ENCODE measurements at regions not wholly inside any gene's neighbourhood (a gene's known extent, or its start where the extent isn't known, plus 50 kb on each side); places are given as distances from the start of the nearest gene placed in this dataset.
"Not testable (repeated sequence)": the region's sequence is repeated elsewhere in the genome, so short reads cannot be mapped to it uniquely, and the experiment has no call there.

DNA sequence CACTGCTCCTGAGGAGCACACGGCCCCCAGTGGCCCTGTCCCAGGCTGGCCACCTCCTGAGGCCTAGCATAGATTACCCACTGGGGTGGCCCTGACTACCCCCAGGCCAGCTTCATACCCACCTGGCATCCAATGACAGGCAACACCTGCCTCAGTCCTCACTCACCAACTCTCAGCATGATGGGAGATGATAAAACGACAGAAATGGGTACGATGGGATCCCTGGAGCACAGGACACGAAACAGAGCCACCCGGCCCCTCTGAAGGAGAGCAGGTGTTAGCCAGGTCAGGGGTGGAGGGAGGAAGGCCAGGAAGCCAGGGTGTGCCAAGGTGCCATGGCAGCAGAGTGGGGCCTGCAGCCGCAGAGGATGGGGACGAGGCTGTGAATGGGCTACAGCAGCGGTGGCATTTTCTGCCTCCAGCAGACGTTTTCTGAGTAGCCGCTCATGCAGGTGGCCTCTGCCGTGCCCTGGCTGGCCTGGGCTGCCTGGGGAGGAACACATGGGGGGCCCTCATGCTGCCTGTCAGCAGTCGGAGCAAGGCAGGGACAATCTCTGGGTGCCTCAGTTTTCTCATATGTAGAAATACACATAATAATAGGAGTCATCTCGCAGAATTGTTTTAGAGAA lies 50.2 kb upstream of the FGF3 start:
- in situ Hi-C loops (cut with HindIII; ENCODE audit: low sequenced_read_pairs): no loop called here

DNA sequence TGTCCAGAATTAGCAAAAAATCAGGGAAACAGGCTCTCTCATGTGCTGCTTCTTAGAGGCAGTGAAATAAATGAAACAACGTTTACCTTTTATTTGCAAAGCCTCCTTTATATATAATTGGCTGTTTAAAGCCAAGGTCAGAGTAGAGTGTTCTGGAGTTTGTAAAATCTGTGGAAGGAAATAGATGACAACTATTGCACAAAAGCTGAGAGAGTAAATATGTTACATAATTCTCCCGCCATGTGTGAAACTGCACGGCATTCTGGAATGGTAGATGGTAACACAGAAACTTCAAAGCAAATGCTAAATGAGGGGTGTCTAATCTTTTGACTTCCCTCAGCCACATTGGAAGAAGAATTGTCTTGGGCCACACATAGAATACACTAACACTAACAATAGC lies 51.5 kb upstream of the FGF3 start:
- in situ Hi-C loops (cut with HindIII; ENCODE audit: low sequenced_read_pairs): loop anchor here (5.0 kb wide), 2 partner anchors 52 to 83 kb away; no protein-coding TSS in a partner anchor

DNA sequence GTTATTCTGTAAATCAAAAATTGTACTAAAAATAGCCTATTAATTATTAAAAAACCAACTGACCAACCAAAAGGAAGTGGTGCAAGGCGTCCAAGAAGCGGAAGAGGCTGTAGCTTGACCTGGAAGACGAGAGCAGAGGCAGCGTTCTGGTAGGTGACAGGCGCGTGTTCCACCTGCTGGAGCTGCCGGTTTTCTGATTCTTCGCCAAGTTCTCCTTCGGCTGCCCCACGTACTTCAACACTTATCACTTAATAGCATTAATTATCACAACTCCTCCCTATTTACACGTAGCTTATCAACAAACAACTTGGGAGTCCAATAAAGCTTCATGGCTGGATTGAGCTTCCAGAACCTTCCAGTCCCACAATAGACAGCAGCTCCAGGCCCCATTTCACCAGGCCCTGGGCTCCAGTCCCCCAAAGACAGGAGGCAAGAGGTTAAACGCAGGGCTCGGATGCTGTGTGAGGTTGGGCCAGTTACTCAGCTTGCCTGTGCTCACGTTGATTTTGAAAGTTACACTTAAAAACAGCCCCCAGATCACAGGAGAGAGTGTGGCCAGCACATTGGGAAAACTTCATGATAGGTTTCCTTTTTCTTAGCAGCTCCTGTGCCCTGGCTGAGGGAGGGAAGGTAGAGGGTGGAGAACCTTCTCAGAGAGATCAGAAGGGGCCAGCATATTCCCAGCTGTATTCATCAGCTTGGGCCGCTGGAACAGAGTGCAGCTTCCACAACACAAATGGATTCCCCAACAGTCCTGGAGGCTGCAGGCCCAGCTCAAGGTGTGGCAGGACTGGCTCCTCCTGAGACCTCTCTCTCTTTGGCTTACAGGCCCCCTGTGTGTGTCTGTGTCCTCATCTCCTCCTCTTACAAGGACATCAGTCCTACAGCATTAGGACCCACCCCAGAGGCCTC lies 54.2 kb upstream of the FGF3 start:
- in situ Hi-C loops (cut with HindIII; ENCODE audit: low sequenced_read_pairs): loop anchor here (5.0 kb wide), 2 partner anchors 49 to 86 kb away; no protein-coding TSS in a partner anchor

DNA sequence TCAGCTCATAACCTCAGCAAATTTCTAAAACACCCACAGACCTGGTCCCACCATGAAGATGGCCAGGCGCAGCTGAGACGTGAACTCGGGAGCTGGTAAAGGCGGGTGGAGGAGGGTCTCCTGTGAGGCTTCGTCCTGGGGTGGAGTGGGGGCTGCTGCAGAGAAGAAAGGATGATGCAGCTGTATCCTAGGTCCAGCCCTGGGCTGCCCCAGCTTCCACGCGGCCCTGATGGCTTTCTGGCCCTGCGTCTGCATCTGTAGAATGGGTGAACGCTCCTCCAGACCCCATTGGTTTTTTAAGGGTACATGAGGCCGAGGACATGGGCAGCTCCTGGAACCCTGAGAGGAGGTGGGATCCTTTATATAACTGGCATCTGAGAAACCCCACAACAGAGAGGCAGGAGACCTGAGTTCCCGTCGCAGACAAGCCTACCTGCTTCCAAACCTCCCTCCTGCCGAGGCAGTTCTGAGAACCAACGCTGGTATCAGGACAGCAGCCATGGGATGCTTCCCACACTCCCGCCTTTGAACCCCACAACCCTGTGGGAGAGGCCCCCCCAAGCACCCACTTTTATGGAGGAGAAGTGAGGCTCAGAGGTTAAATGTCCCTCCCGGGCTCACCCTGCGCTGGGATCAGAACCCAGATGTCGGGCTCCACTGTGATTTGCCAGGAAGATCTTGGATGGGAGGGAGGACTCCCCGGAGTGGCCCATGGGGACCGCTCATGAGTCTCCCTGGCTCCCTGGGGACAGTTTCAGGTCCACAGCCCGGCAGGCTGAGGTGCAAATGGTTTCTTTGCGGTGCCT lies 55.2 kb upstream of the FGF3 start:
- in situ Hi-C loops (cut with HindIII; ENCODE audit: low sequenced_read_pairs): loop anchor here (5.0 kb wide), 2 partner anchors 48 to 87 kb away; no protein-coding TSS in a partner anchor

DNA sequence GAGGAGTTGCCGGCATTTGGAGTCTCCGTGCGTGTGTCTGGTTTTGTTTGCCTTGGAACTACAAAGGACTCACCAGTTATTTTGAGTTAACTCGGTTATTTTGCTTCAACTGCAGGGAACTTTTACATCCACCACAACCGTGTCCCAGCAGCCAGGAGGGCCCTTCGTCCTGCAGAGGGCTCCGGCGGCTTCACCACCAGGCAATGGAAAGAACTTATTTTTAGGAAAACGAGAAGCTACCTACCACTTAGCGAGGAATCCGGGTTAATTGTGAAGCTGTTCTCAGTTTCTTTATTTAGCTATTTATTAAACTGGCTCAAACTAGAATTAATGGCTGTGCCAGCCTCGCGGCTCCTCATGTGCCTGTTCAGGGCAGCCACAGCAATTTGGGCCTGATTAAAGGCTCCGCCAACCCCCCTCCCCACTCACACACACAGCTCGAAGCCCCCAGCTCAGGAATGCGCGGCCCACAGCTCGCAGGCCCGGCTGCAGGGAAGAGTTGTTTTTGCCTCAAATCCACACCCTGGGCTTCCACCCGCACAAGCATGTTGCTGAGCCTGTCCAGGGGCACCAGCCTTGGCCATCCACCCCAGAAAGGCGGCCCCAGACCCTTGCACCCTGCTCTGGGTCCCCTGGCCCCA lies 55.9 kb upstream of the FGF3 start:
- in situ Hi-C loops (cut with HindIII; ENCODE audit: low sequenced_read_pairs): loop anchor here (5.0 kb wide), 2 partner anchors 47 to 88 kb away; no protein-coding TSS in a partner anchor

DNA sequence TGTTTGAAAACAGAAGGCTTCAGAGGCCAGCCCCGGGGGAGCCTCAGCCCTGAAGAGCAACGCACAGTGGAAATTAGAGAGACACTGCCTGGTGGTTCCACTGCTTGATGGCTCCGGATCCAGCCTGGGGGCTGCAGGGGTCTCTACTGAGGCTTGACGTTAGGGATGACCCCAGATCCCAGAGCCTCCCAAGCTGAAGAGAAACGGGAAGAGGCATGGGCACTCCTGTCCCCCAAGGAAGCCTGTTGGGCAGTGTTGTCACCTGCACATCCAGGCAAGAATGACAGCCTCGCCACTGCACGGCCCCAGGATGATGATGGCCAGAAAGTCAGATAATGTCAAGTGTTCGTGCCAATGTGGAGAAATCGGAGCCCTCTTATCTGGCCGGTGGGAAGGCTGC lies 56.8 kb upstream of the FGF3 start:
- in situ Hi-C loops (cut with HindIII; ENCODE audit: low sequenced_read_pairs): no loop called here

DNA sequence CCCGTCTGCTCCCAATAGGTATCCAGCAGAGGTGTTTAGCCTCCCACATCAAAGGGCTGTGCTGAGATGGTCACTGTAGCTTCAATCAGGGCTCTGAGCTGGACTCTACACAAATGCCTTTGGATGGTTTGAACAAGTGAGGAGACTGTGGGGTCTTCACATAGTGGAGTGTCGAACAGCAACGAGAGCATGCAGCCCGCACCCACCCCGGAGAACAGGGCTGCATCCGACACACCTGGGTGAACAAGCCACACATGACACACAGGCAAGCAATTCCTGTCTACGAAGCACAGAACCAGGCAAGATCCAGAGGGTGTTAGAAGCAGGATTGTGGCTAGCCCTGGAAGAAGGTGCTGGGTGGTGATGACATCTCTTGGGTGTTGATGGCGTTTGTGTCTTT lies 58.0 kb upstream of the FGF3 start:
- in situ Hi-C loops (cut with HindIII; ENCODE audit: low sequenced_read_pairs): no loop called here

DNA sequence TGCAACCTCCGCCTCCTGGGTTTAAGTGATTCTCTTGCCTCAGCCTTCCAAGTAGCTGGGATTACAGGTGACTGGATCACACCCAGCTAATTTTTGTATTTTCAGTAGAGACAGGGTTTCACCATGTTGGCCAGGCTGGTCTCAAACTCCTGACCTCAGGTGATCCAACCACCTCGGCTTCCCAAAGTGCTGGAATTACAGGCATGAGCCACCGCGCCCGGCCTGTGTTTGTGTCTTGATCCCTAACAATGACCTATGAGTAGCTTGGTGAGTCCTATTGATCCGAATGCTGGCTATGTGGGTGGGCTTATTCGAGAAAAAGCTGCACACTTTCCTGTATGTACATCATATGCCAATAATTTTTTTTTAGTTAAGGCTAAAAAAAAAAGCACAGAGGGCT lies 58.5 kb upstream of the FGF3 start:
- in situ Hi-C loops (cut with HindIII; ENCODE audit: low sequenced_read_pairs): not testable (repeated sequence)

DNA sequence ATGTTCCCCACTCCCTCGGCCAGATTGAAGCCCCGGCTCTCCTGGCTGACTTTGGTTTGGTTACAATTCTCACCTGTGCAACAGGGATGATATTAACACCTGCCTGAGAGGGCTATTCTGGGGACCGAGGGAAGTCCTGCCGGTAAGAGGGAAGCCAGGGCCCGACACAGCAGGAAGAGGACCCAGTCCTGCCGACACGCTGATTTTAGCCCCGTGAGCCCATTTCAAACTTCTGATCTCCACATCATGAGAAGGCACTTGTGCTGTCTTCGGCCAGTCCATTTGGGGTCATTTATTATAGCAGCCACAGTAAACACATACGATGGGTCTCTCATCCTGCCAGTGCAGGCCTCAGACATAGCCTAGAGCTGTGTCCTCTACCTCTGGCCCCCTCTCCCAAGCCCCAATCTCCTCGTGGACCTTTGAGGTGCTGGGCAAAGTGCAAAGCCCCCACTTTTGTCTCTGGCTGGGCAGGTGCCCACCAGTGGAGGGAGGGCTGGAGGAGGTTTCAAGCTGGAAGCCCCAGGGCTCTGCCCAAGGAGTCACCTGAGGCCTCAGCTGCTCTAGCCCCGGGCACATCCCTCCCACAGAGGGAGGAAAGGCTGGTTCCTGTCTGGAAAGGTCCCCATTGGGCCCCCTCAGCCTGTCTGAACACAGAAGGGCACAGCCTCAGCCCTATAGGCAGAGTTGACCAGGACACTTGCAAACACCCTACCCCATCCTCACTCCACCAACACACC lies 59.1 kb upstream of the FGF3 start:
- in situ Hi-C loops (cut with HindIII; ENCODE audit: low sequenced_read_pairs): no loop called here

DNA sequence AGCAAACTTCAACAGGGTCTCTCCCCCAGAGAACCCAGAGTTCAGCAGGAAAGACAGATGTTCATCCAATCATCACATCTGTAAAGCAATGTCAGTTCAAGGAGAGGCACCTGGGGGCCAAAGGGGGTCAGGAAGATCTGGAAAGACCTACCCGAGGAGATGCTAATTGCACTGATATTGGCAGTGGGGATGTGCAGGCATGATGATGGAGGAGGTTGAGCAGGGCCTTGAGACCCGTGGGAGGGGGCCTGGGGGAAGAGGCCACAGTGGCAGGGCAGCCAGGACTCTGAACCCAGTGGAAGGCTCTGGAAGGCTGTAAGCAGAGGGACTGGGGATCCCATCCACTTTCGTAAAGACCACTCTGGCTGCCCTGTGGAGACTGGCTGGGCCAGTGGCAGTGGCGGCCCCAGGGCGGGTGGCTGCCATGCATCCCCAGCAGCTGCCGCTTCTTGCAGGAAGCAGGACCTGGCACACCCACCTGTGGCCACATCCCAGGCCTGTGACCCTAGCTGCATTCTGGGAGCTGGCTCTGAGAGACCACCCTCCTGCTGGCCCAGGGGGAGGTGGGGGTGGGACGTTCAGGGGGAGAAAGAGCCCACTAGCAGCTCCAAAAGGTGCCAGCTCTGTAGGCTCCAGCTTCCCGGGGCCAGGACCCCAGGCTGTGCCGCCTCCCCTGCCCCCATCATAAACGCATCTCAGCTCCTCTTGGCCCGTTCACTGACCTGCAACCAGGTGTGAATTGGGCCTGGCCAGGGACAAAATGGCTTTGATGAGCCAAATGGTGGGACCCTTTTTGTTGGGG lies 59.9 kb upstream of the FGF3 start:
- in situ Hi-C loops (cut with HindIII; ENCODE audit: low sequenced_read_pairs): no loop called here

DNA sequence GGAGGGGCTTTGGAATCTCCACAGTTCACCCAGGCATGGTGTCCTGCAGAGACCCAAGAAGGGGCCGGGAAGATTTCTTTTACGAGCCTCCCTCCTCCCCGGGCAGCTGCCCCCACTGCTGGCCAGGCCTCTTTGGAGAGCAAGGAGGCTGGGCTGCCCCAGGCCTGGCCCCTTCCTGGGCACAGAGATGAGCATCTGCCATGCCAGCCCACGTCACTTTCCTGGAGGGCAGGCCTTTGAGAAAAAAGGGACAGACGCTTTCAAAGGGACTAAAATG lies 60.5 kb upstream of the FGF3 start:
- in situ Hi-C loops (cut with HindIII; ENCODE audit: low sequenced_read_pairs): no loop called here

DNA sequence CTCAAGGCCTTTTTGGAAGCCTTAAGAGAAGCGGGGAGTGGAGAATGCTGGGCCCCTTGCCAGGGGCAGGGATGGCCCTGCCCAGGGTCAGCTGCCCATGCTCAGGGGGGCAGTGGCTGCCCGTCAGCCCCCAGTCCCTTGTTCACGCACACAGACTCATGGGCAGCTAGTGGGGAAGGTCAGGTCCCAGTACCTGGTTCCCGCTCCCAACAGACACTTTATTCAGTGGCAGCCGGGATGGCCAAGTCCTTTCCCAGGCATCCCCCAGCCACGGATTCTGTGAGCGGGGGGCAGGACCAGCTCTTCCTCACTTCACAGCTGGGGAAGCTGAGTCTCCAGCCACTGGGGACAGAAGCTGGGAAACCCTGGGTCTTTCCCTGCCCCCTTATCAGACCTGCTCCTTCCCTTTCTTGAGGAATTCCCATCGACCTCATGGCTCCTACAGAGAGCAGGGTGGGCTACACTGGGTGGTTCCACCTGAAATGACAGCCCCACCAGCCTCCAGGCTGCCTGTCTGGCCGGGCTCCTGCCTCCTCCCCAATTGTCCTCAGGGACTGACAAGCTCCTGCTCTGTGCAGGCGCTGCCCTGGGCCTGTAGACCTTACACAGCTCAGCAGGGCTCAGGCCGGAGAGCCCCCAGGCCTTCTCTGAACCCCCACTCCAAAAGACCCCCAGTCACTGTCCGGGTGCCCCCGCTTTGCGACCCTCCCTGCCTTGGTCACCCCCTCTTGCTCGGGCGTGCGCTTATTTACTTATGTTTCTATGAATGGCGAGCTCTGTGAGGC lies 61.0 kb upstream of the FGF3 start:
- in situ Hi-C loops (cut with HindIII; ENCODE audit: low sequenced_read_pairs): no loop called here

DNA sequence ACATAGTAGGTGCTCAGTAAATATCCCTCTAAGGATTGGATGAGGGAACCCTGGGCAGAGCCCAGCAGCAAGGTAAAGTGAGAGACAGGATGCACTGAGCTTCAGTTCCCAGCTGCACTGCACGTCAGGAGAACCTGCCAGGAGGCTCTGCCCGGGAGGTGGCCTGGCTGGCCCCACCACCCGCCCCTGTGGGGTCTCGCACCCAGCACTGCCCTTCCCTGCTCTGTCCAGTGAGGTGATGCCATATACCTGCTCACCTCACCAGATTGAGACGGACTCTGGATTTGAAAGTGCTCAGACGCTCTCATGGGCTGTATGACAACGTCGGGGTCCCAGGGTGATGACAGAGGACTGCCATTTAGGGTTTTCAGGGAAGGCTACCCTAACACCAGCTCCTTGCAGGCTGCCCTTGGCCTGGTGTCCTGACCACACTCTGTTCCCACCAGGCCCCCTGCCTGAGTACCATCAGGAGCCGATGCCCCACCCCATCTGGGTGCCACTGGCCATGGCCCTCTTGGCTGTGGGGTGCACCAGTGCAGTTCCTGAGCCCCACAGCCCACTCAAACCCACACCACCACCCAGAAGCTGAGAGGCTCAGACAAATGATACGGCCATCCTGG lies 61.7 kb upstream of the FGF3 start:
- in situ Hi-C loops (cut with HindIII; ENCODE audit: low sequenced_read_pairs): no loop called here

DNA sequence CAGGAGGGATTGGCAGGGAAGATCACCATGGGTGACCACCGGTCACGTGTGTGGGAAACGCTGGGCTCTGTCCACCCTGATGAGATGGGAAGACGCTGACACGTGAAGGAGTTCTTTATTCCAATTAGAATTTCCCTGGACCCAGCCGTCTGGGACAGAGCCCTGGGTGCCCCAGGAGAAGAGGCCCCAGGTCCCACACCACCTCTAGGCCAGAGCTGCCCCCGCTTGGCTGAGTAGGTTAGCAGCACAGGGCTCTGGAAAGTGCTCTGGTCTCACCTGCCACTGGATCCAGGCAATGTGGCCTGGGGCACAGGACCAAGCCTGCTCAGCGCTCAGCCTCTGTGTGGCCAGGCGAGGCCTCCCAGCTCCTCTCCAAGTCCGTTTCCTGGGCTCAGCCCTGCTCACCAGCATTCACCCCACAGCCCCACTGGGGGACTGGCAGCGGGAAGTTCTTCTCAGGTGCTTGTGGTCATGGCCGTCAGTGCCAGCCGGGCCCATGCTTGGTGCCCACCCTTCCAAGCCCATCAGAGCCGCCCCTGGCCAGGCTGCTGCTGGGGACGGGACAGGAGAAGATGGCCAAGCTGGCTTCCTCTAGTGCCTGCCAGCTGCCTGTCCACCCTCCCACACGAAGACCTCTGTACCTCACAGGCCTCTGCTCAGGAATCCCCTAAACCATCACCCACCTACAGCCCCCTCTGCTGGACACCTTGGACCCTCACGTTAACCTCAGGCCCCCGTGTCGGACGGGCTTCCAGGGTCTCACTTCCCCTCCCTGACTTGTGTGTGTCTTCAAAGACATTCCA lies 62.5 kb upstream of the FGF3 start:
- in situ Hi-C loops (cut with HindIII; ENCODE audit: low sequenced_read_pairs): no loop called here

DNA sequence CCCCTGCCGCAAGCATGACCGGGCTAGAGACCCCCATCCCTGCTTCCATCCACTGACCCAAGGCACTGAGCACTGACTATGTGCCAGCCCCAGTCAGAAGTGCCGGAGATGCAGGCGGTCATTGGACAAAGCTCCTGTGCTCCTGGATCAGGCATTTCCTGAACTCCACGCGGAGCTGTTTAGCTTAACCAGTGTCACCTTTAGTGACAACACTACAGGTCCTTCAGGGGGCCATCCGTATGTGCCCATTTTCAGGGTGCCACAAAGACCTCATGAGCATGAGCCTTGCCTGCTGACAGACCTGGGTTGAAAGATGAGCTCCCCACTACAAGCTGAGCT lies 63.0 kb upstream of the FGF3 start:
- in situ Hi-C loops (cut with HindIII; ENCODE audit: low sequenced_read_pairs): no loop called here

DNA sequence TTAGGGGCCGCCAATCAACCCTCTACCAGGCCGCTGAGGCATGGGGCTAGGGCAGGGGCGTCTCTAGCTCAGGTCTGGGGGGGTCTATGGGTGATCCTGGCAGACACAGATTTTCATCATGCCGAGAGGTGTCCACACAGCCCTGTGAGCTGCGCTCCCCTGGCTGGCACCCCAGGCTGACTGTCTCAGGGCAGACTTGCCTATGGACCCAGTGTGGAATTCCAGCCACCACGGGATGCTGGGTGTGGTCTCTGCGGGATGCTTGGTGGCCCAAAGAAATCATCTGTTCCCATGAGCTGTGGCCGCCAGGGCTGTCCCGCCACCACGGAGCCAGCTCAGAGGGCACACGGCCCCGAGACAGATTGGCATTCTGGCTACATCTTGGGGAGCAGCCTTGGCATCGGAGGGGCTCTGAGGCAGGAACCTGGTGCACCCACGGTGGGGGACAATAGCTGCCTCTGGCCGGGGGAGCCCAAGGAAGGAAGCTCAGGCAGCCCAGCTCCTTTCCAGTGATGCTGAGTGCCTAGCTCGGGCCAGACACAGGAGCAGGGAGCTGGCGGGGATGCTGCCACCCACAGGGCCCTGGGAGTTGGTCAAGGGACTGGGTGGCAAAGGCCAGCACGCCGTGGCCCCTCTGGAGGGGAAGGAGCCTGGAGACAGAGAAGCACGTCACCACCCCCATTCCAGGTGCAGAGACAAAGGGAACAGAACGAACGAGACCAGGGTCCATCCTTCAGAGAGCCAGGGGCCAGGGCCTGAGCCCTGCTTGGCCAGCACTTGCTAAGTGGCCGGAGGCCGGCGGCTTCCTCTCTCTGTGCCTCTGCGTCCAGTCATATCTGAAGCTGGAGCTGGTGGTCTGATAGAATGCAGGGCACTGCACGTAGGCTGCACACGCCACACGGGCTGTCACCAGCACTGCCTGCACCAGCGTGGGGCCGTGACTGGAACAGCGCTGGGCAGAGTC lies 64.4 kb upstream of the FGF3 start:
- in situ Hi-C loops (cut with HindIII; ENCODE audit: low sequenced_read_pairs): no loop called here

DNA sequence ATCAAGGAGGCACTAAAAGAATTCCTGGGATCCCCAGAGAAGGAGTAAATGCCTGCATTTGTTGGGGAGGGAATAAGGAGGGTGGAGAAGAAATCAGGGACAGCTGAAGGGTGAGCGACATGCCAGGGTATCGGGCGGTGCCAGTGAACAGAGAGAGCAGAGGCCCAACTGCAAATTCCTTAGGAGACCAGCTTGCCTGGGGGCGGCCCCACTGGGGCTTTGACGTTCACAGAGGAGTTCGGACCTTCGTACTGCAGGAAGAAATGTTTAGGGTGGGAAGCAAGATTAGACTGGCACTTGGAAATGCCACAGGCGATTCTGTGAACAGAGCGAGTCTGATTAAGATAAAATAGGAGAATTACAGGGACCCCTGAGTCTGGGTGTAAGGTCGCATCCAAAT lies 65.1 kb upstream of the FGF3 start:
- in situ Hi-C loops (cut with HindIII; ENCODE audit: low sequenced_read_pairs): no loop called here

Data from endothelial cell of hepatic sinusoid (primary cell).